22Rv1 (cell line): ENCODE measurements at regions not wholly inside any gene's neighbourhood (a gene's known extent, or its start where the extent isn't known, plus 50 kb on each side); places are given as distances from the start of the nearest gene placed in this dataset.

Experiments
- ZFX ChIP-seq: fragments of 450-650 bp; IDR thresholded peaks from 2 replicates; pipeline ENCODE4 v1.6.1; 2017; ENCODE audit warnings: antibody characterized with exemption, borderline replicate concordance
- TF ChIP-seq, protein P1 (sequence below): fragments of 450-650 bp; IDR thresholded peaks from 2 replicates; pipeline ENCODE4 v1.5.1; 2017; ENCODE audit warnings: mild to moderate bottlenecking

DNA sequence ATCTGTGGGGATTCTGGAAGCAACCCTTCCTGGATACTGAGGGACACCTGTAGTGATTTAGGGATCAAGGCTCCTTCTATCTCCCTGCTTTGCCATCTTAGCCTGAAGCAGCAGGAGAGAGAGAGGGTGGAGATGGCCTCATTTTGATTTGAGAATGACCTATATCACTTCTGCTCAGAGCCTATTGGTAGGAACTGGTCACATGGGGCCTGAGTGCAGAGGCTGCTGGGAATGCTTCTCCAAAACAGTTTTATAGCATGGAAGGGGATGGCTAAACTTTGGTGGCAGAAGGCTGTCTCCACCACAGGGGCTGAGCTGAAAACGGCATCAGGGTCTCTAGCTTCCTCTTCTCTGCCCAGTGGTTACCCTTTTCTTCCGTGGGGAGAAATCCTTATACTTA, 105.8 kb downstream of the TBX19 start:
- TF ChIP-seq, protein P1, sequence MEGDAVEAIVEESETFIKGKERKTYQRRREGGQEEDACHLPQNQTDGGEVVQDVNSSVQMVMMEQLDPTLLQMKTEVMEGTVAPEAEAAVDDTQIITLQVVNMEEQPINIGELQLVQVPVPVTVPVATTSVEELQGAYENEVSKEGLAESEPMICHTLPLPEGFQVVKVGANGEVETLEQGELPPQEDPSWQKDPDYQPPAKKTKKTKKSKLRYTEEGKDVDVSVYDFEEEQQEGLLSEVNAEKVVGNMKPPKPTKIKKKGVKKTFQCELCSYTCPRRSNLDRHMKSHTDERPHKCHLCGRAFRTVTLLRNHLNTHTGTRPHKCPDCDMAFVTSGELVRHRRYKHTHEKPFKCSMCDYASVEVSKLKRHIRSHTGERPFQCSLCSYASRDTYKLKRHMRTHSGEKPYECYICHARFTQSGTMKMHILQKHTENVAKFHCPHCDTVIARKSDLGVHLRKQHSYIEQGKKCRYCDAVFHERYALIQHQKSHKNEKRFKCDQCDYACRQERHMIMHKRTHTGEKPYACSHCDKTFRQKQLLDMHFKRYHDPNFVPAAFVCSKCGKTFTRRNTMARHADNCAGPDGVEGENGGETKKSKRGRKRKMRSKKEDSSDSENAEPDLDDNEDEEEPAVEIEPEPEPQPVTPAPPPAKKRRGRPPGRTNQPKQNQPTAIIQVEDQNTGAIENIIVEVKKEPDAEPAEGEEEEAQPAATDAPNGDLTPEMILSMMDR: no peak
- no peak for TF ChIP-seq ZFX
